ENCODE measurements at regions not wholly inside any gene's neighbourhood (a gene's known extent, or its start where the extent isn't known, plus 50 kb on each side); places are given as distances from the start of the nearest gene placed in this dataset.

DNA sequence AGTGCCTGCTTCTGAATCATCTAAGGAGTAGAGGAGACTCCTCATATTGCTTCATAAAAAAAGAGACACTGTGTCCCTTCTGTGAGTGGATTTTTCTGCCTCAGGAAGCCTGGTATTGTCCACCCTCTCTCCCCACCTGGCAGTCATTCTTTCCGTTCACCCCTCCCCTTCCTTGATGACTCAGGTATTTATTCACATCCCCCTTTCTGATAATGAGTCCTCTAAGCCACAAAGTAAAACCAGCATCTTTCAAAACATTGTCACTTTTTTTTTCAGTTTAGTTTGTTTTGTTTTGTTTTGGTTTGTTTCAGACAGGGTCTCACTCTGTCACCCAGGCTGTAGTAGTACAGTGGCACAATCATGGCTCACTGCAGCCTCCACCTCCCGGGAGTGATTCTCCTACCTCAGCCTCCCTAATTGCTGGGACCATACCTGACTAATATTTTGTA lies 65.2 kb upstream of the UBE2E1 start:
- Histone ChIP-seq H3K27me3 (ENCODE audit: control insufficient read depth in 1 of 2, insufficient read depth in 2 of 2, low read length in 2 of 2) (peaks cover 0 to 11% of the 10 kb centered on the region in 2 donors), H3K36me3 (ENCODE audit: control insufficient read depth in 1 of 2, insufficient read depth in 2 of 2, low read length in 2 of 2) (no peaks in the 10 kb centered on the region), H3K9ac (ENCODE audit: low read depth in 1 of 2, low read length in 2 of 2) (no peak overlapping the region), H3K4me1 (ENCODE audit: control insufficient read depth in 1 of 2, insufficient read depth in 2 of 2, low read length in 2 of 2) (peaks cover 4 to 6% of the 10 kb centered on the region in 2 donors), H3K27ac (ENCODE audit: low read depth, low read length) (no peak overlapping the region), H3K4me3 (ENCODE audit: low read depth in 1 of 2, low read length in 2 of 2) (no peak overlapping the region), H3K9me3 (ENCODE audit: control insufficient read depth in 1 of 2, low read length in 2 of 2) (no peaks in the 10 kb centered on the region)

DNA sequence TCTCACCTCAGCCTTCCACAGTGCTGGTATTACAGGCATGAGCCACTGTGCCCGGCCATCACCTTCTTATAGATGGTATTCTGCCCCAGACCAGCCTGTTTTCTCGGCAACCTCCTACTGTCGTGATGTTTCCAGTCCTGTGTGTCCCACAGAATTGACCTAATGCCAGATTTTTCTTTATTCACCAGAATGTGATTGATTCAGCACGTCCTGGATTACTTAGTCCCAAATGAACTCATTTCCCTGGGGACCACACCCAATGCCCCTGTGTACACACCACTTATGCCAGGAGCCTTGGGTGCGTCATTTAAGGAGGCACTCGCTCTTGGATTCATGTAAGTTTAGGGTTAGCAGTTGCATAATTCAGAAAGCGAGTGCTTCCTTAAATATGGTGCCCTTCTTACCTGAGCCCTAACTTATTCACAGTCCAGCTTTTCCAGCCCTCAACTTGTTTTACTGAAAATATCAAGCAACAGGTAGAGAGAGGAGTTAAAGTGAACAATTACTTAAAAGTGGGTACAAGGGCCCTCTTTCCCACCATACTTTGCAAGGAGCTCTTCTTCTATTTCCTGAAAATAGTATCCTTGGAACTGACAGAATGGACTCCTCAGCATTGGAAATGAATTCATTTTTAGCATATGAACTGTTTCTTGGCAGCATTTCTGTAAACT lies 64.6 kb upstream of the UBE2E1 start:
- Histone ChIP-seq H3K9me3 (ENCODE audit: control insufficient read depth in 1 of 2, low read length in 2 of 2) (no peaks in the 10 kb centered on the region), H3K27me3 (ENCODE audit: control insufficient read depth in 1 of 2, insufficient read depth in 2 of 2, low read length in 2 of 2) (peaks cover 0 to 11% of the 10 kb centered on the region in 2 donors), H3K36me3 (ENCODE audit: control insufficient read depth in 1 of 2, insufficient read depth in 2 of 2, low read length in 2 of 2) (no peaks in the 10 kb centered on the region), H3K4me1 (ENCODE audit: control insufficient read depth in 1 of 2, insufficient read depth in 2 of 2, low read length in 2 of 2) (peaks cover 4 to 6% of the 10 kb centered on the region in 2 donors), H3K4me3 (ENCODE audit: low read depth in 1 of 2, low read length in 2 of 2) (no peak overlapping the region), H3K27ac (ENCODE audit: low read depth, low read length) (no peak overlapping the region), H3K9ac (ENCODE audit: low read depth in 1 of 2, low read length in 2 of 2) (no peak overlapping the region)

- H3K27me3 ChIP-seq (ENCODE audit: control insufficient read depth in 1 of 2, insufficient read depth in 2 of 2, low read length in 2 of 2) = peaks cover 0 to 11% of the 10 kb centered on the region in 2 donors
- H3K4me3 ChIP-seq (ENCODE audit: low read depth in 1 of 2, low read length in 2 of 2) = peak overlapping the region in 1 of 2 donors; percentile 42
- no peaks in the 10 kb centered on the region for H3K36me3 ChIP-seq (ENCODE audit: control insufficient read depth in 1 of 2, insufficient read depth in 2 of 2, low read length in 2 of 2)
- no peaks in the 10 kb centered on the region for H3K9me3 ChIP-seq (ENCODE audit: control insufficient read depth in 1 of 2, low read length in 2 of 2)
- no peak overlapping the region for H3K9ac ChIP-seq (ENCODE audit: low read depth in 1 of 2, low read length in 2 of 2)
- peaks cover 4 to 6% of the 10 kb centered on the region in 2 donors for H3K4me1 ChIP-seq (ENCODE audit: control insufficient read depth in 1 of 2, insufficient read depth in 2 of 2, low read length in 2 of 2)
- H3K27ac ChIP-seq (ENCODE audit: low read depth, low read length) = no peak overlapping the region
These were observed 62.5 kb upstream of the UBE2E1 start for GRCh38 chr3:23743141-23743784.

DNA sequence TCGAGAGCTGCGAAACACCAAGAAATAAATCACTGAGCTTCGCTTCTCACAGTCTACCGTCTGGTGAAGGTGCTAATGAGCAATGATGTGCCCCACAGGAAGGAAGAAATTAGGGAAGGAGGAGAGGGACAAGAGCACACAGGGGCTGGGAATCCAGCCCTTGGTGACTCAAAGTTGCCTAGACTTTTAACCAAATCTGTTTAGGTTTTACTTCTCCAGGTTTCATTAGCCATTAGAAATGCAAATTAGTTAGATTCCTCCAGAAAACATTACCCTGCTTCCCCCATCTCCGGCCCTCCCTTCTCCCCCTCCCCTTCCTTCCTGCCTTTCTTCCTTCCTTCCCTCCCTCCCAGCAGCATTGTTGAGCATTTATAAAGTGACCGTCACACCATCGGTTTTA lies 59.3 kb upstream of the UBE2E1 start:
- Histone ChIP-seq H3K27me3 (ENCODE audit: control insufficient read depth in 1 of 2, insufficient read depth in 2 of 2, low read length in 2 of 2) (peaks cover 0 to 11% of the 10 kb centered on the region in 2 donors), H3K9ac (ENCODE audit: low read depth in 1 of 2, low read length in 2 of 2) (no peak overlapping the region), H3K36me3 (ENCODE audit: control insufficient read depth in 1 of 2, insufficient read depth in 2 of 2, low read length in 2 of 2) (no peaks in the 10 kb centered on the region), H3K27ac (ENCODE audit: low read depth, low read length) (no peak overlapping the region), H3K9me3 (ENCODE audit: control insufficient read depth in 1 of 2, low read length in 2 of 2) (no peaks in the 10 kb centered on the region), H3K4me3 (ENCODE audit: low read depth in 1 of 2, low read length in 2 of 2) (no peak overlapping the region), H3K4me1 (ENCODE audit: control insufficient read depth in 1 of 2, insufficient read depth in 2 of 2, low read length in 2 of 2) (no peaks in the 10 kb centered on the region)

DNA sequence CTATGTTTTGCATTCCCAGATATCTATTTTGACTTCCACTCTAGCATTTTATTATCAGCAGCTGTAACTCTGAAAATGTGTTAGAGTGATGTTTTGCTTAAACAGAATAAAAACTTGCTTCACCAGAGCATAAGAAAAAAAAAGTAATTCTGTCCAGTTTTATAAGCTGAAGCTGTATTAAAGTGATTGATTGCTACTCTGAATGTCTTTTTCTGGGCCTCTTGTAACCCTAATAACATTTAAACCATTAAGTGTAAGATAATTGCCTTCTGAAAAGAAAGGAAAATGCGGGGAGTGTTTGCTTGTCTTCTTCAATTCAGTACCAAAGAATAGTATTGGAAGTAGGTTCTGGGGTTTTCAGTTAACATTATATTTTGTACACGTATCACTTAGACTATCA lies 57.9 kb upstream of the UBE2E1 start:
- Histone ChIP-seq H3K27ac (ENCODE audit: low read depth, low read length) (no peak overlapping the region), H3K4me1 (ENCODE audit: control insufficient read depth in 1 of 2, insufficient read depth in 2 of 2, low read length in 2 of 2) (no peaks in the 10 kb centered on the region), H3K27me3 (ENCODE audit: control insufficient read depth in 1 of 2, insufficient read depth in 2 of 2, low read length in 2 of 2) (peaks cover 0 to 11% of the 10 kb centered on the region in 2 donors), H3K9ac (ENCODE audit: low read depth in 1 of 2, low read length in 2 of 2) (no peak overlapping the region), H3K9me3 (ENCODE audit: control insufficient read depth in 1 of 2, low read length in 2 of 2) (no peaks in the 10 kb centered on the region), H3K4me3 (ENCODE audit: low read depth in 1 of 2, low read length in 2 of 2) (no peak overlapping the region), H3K36me3 (ENCODE audit: control insufficient read depth in 1 of 2, insufficient read depth in 2 of 2, low read length in 2 of 2) (no peaks in the 10 kb centered on the region)

DNA sequence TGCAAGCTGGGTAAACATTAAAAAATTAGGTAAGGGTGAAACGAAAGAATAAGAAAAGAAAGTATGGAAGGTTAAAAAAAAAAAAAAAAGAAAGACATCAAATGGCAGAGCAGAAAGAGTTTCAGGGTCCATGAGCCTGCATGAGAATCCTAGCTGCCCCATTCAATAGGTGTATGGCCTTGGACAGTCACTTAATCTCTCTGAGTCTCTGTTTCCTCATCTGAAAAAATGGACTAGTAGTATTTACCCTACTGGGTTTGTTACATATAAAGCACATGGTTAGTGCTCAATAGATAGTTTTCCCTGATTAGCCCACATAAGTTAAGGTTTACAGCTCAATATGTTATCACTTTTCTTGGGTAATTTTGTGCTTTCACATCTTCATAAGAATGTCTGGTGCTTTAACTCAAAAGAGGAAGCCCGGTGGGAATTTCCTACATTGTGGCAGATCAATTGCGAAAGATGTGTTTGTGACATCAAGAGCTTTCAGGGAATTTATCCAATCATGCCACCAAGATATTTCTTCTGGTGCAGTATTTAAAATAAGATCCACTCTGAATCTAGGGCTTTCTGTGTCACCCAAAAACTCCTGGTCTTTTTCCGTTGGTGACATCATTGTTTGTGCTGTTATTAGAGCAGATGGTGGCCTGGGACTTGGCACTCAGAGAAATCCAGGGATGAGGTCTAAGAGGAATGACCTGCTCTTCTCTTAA lies 57.2 kb upstream of the UBE2E1 start:
- no peak overlapping the region for H3K27ac ChIP-seq (ENCODE audit: low read depth, low read length)
- no peak overlapping the region for H3K9ac ChIP-seq (ENCODE audit: low read depth in 1 of 2, low read length in 2 of 2)

DNA sequence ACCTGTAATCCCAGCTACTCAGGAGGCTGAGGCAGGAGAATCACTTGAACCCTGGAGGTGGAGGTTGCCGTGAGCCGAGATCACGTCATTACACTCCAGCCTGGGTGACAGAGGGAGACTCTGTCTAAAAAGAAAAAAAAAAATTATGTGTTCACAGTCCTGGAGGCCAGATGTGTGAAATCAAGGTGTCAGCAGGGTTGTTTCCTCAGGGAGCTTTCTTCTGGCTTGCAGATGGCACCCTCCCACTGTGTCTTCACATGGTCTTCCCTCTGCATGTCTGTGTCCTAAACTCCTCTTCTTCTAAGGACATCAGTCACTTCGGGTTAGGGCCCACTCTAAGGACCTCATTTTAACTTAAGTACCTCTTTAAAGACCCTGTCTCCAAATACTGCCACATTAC lies 56.1 kb upstream of the UBE2E1 start:
- no peaks in the 10 kb centered on the region for H3K36me3 ChIP-seq (ENCODE audit: control insufficient read depth in 1 of 2, insufficient read depth in 2 of 2, low read length in 2 of 2)
- no peak overlapping the region for H3K4me3 ChIP-seq (ENCODE audit: low read depth in 1 of 2, low read length in 2 of 2)
- H3K27me3 ChIP-seq (ENCODE audit: control insufficient read depth in 1 of 2, insufficient read depth in 2 of 2, low read length in 2 of 2) = no peaks in the 10 kb centered on the region
- no peak overlapping the region for H3K27ac ChIP-seq (ENCODE audit: low read depth, low read length)
- no peaks in the 10 kb centered on the region for H3K4me1 ChIP-seq (ENCODE audit: control insufficient read depth in 1 of 2, insufficient read depth in 2 of 2, low read length in 2 of 2)
- H3K9me3 ChIP-seq (ENCODE audit: control insufficient read depth in 1 of 2, low read length in 2 of 2) = no peaks in the 10 kb centered on the region
- H3K9ac ChIP-seq (ENCODE audit: low read depth in 1 of 2, low read length in 2 of 2) = no peak overlapping the region

More for the DNA sequence above, 57.2 kb upstream of the UBE2E1 start:
- Histone ChIP-seq H3K9me3 (ENCODE audit: control insufficient read depth in 1 of 2, low read length in 2 of 2) (no peaks in the 10 kb centered on the region), H3K36me3 (ENCODE audit: control insufficient read depth in 1 of 2, insufficient read depth in 2 of 2, low read length in 2 of 2) (no peaks in the 10 kb centered on the region), H3K27me3 (ENCODE audit: control insufficient read depth in 1 of 2, insufficient read depth in 2 of 2, low read length in 2 of 2) (peaks cover 0 to 6% of the 10 kb centered on the region in 2 donors), H3K4me3 (ENCODE audit: low read depth in 1 of 2, low read length in 2 of 2) (no peak overlapping the region), H3K4me1 (ENCODE audit: control insufficient read depth in 1 of 2, insufficient read depth in 2 of 2, low read length in 2 of 2) (no peaks in the 10 kb centered on the region)

DNA sequence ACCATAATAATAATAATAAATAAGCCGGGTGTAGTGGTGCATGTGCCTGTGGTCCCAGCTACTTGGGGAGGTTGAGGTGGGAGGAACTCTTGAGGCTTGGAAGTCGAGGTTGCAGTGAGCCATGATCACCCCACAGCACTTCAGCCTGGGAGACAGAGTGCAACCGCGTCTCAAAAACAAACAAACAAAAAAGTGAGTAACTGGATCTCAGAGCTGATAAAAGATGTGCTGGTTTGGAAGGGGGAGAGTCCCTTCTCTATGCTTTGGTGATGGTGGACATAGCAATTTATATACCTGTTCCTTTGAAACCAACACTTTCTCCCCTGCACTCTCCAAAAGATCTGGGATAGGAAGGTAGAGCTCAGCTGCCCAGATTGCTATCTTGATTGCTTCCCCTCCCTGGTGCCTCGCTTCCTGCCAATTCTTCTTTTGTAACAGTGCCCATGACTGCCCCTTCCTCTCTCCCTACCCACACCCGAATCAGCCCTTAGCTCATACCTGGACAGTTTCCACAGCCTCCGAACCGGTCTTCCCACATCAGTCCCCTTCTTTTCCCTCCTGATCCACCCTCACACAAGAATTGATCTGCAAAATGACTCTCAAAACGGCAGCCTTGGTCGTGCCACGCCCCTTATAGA lies 55.1 kb upstream of the UBE2E1 start:
- Histone ChIP-seq H3K27me3 (ENCODE audit: control insufficient read depth in 1 of 2, insufficient read depth in 2 of 2, low read length in 2 of 2) (no peaks in the 10 kb centered on the region), H3K4me3 (ENCODE audit: low read depth in 1 of 2, low read length in 2 of 2) (no peak overlapping the region), H3K9ac (ENCODE audit: low read depth in 1 of 2, low read length in 2 of 2) (no peak overlapping the region), H3K27ac (ENCODE audit: low read depth, low read length) (no peak overlapping the region), H3K36me3 (ENCODE audit: control insufficient read depth in 1 of 2, insufficient read depth in 2 of 2, low read length in 2 of 2) (no peaks in the 10 kb centered on the region), H3K4me1 (ENCODE audit: control insufficient read depth in 1 of 2, insufficient read depth in 2 of 2, low read length in 2 of 2) (no peaks in the 10 kb centered on the region), H3K9me3 (ENCODE audit: control insufficient read depth in 1 of 2, low read length in 2 of 2) (no peaks in the 10 kb centered on the region)

DNA sequence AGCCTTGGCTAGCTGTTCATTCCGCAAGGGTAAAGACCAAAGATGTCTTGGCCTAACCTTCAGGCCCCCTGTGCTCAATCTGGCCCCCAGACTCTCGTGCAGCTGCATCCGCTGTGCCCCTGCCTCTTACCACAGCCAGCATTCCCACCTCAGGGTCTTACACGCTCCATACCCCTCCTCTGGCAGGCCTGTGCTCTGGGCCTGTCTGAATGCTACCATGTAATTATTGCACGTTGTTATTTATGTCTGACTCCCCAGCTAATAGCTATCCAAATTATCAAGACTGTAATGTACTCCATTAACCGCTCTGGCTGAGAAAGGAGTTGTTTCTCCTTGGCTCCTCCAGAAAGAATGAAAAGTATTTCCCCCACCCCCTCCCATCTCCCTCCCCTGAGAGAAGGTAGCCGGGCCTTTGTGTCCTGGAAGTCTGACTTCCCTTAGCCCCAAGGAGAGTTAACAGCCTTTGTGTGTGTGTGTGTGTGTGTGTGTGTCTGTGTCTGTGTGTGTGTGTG lies 54.5 kb upstream of the UBE2E1 start:
- no peaks in the 10 kb centered on the region for H3K9me3 ChIP-seq (ENCODE audit: control insufficient read depth in 1 of 2, low read length in 2 of 2)
- H3K4me1 ChIP-seq (ENCODE audit: control insufficient read depth in 1 of 2, insufficient read depth in 2 of 2, low read length in 2 of 2) = no peaks in the 10 kb centered on the region
- H3K4me3 ChIP-seq (ENCODE audit: low read depth in 1 of 2, low read length in 2 of 2) = no peak overlapping the region
- H3K27me3 ChIP-seq (ENCODE audit: control insufficient read depth in 1 of 2, insufficient read depth in 2 of 2, low read length in 2 of 2) = no peaks in the 10 kb centered on the region
- no peak overlapping the region for H3K9ac ChIP-seq (ENCODE audit: low read depth in 1 of 2, low read length in 2 of 2)
- H3K27ac ChIP-seq (ENCODE audit: low read depth, low read length) = no peak overlapping the region
- H3K36me3 ChIP-seq (ENCODE audit: control insufficient read depth in 1 of 2, insufficient read depth in 2 of 2, low read length in 2 of 2) = no peaks in the 10 kb centered on the region

GRCh38 chr3:23752126-23752525 lies 53.6 kb upstream of the UBE2E1 start:
- no peak overlapping the region for H3K4me3 ChIP-seq (ENCODE audit: low read depth in 1 of 2, low read length in 2 of 2)
- no peaks in the 10 kb centered on the region for H3K4me1 ChIP-seq (ENCODE audit: control insufficient read depth in 1 of 2, insufficient read depth in 2 of 2, low read length in 2 of 2)
- no peaks in the 10 kb centered on the region for H3K9me3 ChIP-seq (ENCODE audit: control insufficient read depth in 1 of 2, low read length in 2 of 2)
- no peak overlapping the region for H3K9ac ChIP-seq (ENCODE audit: low read depth in 1 of 2, low read length in 2 of 2)
- H3K27me3 ChIP-seq (ENCODE audit: control insufficient read depth in 1 of 2, insufficient read depth in 2 of 2, low read length in 2 of 2) = no peaks in the 10 kb centered on the region
- H3K36me3 ChIP-seq (ENCODE audit: control insufficient read depth in 1 of 2, insufficient read depth in 2 of 2, low read length in 2 of 2) = no peaks in the 10 kb centered on the region
- H3K27ac ChIP-seq (ENCODE audit: low read depth, low read length) = no peak overlapping the region
